ENCODE measurements at regions not wholly inside any gene's neighbourhood (a gene's known extent, or its start where the extent isn't known, plus 50 kb on each side); places are given as distances from the start of the nearest gene placed in this dataset.

GRCh38 chr16:65307286-65307685 is 185.4 kb upstream of the CDH11 start:
- DNase-seq (ENCODE audit: low read depth), result no peak
- TF ChIP-seq CTCF (IDR thresholded peaks at IDR 0.05; ENCODE audit: control insufficient read depth, extremely low read depth, insufficient read depth), result no peak
- H3K4me3 ChIP-seq (ENCODE audit: low read depth, low read length), result no peak overlapping the region

GRCh38 chr16:65306722-65307121 is 184.9 kb upstream of the CDH11 start:
- no peak overlapping the region for H3K4me3 ChIP-seq (ENCODE audit: low read depth, low read length)
- DNase-seq (ENCODE audit: low read depth), result no peak
- no peak for TF ChIP-seq CTCF (IDR thresholded peaks at IDR 0.05; ENCODE audit: control insufficient read depth, extremely low read depth, insufficient read depth)

GRCh38 chr16:65306300-65306699 is 184.4 kb upstream of the CDH11 start:
- DNase-seq (ENCODE audit: low read depth), result no peak
- no peak for TF ChIP-seq CTCF (IDR thresholded peaks at IDR 0.05; ENCODE audit: control insufficient read depth, extremely low read depth, insufficient read depth)

GRCh38 chr16:65305266-65305959 is 183.6 kb upstream of the CDH11 start:
- DNase-seq (ENCODE audit: low read depth), result no peak
- no peak overlapping the region for H3K4me3 ChIP-seq (ENCODE audit: low read depth, low read length)
- no peak for TF ChIP-seq CTCF (IDR thresholded peaks at IDR 0.05; ENCODE audit: control insufficient read depth, extremely low read depth, insufficient read depth)

More at GRCh38 chr16:65306300-65306699, 184.4 kb upstream of the CDH11 start:
- no peak overlapping the region for H3K4me3 ChIP-seq (ENCODE audit: low read depth, low read length)

- no peak overlapping the region for H3K4me3 ChIP-seq (ENCODE audit: low read depth, low read length)
- TF ChIP-seq CTCF (IDR thresholded peaks at IDR 0.05; ENCODE audit: control insufficient read depth, extremely low read depth, insufficient read depth), result no peak
- DNase-seq (ENCODE audit: low read depth), result no peak
Observed at GRCh38 chr16:65301029-65301428, 179.2 kb upstream of the CDH11 start.

GRCh38 chr16:65297453-65297852 is 175.6 kb upstream of the CDH11 start:
- no peak overlapping the region for H3K4me3 ChIP-seq (ENCODE audit: low read depth, low read length)
- no peak for DNase-seq (ENCODE audit: low read depth)
- TF ChIP-seq CTCF (IDR thresholded peaks at IDR 0.05; ENCODE audit: control insufficient read depth, extremely low read depth, insufficient read depth), result no peak

- DNase-seq (ENCODE audit: low read depth), result no peak
- no peak for TF ChIP-seq CTCF (IDR thresholded peaks at IDR 0.05; ENCODE audit: control insufficient read depth, extremely low read depth, insufficient read depth)
- no peak overlapping the region for H3K4me3 ChIP-seq (ENCODE audit: low read depth, low read length)
Observed at GRCh38 chr16:65295527-65295926, 173.7 kb upstream of the CDH11 start.
